ENCODE measurements at regions not wholly inside any gene's neighbourhood (a gene's known extent, or its start where the extent isn't known, plus 50 kb on each side); places are given as distances from the start of the nearest gene placed in this dataset.

DNA sequence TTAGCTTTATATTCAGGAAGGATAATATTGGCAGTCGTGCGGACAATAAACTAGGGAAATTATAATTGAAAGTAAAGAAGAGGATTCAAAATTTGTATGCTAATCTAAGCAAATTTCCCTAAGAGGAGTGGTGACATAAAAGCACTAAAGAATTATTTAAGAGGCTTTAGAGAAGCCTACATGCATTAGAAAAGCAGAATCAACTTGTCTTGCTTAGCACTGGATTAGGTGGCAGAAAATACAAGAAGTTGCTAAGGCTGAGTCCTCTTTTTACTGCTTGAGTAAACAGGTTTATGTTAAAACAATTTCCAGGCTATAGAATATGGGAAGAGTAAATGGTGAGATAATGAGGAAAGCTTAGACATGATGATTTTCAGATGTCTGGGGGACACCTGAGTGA lies 991.5 kb downstream of the PCDH18 start:
- DNase-seq (ENCODE audit: low spot score) = no peak

DNA sequence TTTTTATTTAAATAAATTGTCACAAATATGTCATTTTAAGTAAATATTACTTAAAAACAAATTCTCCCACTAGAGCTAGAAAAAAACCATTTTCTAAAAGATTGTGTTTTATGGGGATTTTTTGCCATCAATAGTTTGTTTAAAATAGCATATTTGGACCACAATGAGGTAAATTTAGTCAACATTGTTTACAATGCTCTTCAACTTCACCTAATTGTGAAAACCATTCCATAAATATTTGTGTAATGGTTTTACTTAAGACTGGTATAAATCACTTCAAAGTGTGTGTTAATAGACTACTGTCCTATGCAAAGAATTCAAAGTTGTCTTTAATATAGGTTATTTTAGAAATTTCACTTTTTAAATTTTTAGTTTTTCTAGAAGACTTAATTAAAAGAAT lies 1004.2 kb downstream of the PCDH18 start:
- no peak for DNase-seq (ENCODE audit: low spot score)

DNA sequence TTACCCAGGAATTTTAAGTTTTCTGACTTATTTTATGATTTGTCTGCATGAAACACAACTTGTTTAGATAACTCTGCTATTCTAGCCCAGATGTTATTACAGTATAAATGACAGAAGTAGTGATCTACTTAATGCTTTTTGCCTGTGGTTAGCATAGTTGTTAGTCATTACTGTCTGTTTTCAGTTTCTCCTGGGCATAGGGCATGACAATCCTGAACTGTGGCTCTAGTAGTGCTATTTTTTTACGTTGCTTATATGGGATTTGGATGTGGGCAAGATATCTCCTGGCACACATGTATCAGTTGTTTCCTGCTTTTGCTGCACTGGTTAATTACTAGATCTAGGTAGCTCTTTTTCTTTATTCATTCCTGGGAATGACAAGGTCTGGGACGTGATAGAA lies 1005.8 kb downstream of the PCDH18 start:
- peak; percentile 79 for DNase-seq (ENCODE audit: low spot score)

- DNase-seq (ENCODE audit: low spot score) = no peak
Measured at GRCh38 chr4:136524039-136524438, 1008.3 kb downstream of the PCDH18 start.

- no peak for DNase-seq (ENCODE audit: low spot score)
Measured at GRCh38 chr4:136516371-136516770, 1015.9 kb downstream of the PCDH18 start.

GRCh38 chr4:136505020-136505419 lies 1027.3 kb downstream of the PCDH18 start:
- peak; percentile 19 for DNase-seq (ENCODE audit: low spot score)

- no peak for DNase-seq (ENCODE audit: low spot score)
Measured at GRCh38 chr4:136495851-136496250, 1036.4 kb downstream of the PCDH18 start.

GRCh38 chr4:136495076-136495475 lies 1037.2 kb downstream of the PCDH18 start:
- DNase-seq (ENCODE audit: low spot score) = no peak

DNA sequence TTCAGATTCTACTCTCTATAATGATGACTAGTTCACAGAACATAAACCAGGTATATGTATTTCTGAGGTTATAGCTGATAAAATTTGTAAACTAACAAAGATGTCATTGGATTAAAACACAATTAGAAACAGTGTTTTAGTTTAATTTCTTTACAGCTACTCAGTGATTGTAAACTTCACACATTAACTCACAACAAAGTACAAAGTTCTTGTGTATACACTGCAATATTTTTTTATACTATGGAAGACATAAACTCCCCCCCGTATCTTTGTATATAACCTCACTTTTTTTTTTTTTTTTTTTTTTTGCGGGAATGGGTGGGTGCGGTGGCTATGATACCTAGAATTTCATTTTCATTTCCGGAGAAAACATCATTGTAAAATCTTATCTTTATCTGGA lies 1043.2 kb downstream of the PCDH18 start:
- no peak for DNase-seq (ENCODE audit: low spot score)

GRCh38 chr4:136484996-136485395 lies 1047.3 kb downstream of the PCDH18 start:
- DNase-seq (ENCODE audit: low spot score) = no peak

DNA sequence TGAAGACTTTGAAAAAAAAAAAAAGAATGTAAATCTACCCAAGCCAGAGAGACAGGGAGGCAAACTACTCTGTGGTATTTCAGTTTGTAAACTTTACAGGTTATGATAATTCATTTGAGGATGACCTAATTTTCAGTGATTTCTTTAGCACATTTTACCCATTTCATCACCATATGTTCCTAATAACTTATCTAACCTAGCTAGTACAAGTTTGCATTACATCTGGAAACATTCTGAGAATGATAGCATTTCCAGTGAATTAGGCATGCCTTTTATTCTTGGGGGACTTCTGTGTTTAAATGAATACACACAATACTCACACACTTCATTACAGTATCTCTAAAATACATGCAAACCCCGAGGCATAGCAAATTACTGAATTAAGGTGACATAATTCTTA lies 1055.5 kb downstream of the PCDH18 start:
- no peak for DNase-seq (ENCODE audit: low spot score)

DNA sequence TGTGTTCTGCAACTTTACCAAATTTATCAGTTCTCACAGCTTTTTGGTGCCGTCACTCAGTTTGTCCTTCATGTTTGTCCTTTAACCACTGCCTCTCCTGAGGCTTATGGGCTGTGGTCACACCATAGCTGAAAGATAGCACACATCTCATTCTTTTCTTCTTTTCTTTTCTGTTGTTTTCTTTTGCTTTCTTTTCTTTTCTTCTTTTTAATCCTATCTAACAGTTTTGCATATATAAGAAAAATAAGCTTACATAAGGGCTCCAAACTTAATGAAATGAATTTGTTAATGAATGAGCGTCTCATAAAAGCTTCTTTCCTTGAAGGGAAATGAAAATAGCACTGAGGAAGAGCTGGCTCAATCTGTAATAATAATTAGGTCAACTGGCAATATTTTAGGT lies 1061.2 kb downstream of the PCDH18 start:
- no peak for DNase-seq (ENCODE audit: low spot score)

DNA sequence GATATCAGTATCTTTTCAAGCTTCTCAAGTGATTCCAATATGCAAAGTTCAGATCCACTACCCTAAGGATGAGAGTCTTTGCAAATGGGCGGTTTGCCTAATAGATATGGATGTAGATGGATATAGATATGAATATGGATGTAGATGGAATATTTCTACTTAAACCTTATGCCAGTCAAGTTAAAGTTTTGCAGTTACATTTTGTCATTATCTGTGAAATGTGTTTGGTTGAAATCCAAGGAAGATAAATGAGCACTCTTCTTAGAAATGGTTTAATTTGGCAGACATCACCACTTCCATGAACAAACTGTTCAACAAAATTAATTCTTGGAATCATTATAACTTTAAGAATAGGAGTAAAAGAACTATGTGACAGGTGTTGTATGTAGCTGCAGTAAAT lies 1066.6 kb downstream of the PCDH18 start:
- DNase-seq (ENCODE audit: low spot score) = no peak

GRCh38 chr4:136463941-136464340 lies 1068.4 kb downstream of the PCDH18 start:
- DNase-seq (ENCODE audit: low spot score) = no peak

DNA sequence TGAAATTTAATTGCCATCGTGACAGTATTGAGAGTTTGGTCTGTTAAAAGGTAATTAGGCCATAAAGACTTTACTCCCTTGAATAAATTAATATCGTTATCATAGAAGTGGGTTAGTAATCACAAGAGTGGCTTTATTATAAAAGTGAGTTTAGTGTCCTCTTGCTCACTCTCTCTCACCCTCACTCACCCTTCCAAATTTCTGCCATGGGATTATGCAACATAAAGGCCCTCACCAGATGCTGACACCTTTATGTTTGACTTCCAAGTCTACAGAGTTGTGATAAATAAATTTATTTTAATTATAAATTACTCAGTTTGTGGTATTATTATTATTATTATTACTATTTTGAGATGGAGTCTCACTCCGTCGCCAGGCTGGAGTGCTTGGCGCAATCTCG lies 1070.8 kb downstream of the PCDH18 start:
- no peak for DNase-seq (ENCODE audit: low spot score)

DNA sequence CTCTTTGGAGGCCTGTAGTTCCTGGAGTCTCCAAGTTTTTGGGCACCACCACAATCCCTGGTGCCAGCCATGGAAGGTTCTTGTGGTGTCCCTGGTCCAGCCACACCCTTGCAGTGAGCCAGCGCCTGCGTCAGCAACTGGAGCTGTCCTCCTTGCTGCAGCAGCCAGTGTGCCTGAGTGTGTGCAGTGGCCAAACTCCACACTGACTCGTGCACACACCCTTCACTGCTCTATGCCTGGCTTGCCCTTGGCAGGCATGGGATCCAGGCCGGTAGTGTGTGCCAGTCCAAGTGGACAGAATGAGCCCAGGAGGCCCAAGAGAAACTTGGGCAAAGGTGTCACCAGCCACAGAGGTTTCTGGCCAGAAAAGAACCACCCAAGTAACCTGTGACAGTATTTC lies 1074.0 kb downstream of the PCDH18 start:
- DNase-seq (ENCODE audit: low spot score) = no peak

GRCh38 chr4:136457577-136457976 lies 1074.7 kb downstream of the PCDH18 start:
- DNase-seq (ENCODE audit: low spot score) = no peak

DNA sequence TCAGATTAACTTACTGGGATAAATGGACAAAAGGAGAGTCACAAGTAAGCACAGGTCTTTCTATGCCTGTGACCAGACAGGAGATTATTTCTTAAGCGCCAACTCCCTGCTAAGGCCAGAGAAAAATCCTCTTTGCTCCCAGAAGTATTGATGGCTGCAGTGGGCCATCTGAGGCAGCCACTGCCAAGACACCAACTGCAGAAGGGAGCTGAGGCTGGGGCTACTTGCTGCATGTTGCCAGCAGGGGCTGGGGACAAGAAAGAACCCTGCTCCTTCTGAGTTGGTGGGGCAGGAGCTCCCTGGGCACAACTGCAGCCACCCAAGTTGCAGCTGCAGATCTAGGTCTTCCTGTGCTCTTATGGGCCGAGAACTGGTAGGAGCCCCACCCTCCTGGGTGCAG lies 1075.3 kb downstream of the PCDH18 start:
- no peak for DNase-seq (ENCODE audit: low spot score)

DNA sequence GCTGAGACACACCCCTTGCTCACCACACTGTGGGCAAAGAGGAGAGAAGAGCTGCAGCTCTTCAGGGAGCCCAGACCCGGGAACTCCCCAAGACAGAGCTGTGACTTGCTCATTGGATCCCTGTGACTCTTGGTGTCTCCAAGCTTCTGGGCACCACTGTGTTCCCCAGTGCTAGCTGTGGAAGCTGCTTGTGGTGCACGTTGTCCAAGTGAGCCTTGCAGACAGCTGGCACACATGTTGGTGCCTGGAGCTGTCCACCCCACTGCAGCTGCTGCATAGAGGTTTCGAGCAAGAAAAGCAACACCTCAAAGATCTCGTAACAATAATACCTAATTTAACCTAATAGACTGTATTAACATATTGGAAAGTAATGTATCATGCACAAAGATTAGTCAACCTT lies 1089.3 kb downstream of the PCDH18 start:
- no peak for DNase-seq (ENCODE audit: low spot score)

- no peak for DNase-seq (ENCODE audit: low spot score)
Measured at GRCh38 chr4:136442447-136442846, 1089.8 kb downstream of the PCDH18 start.

- DNase-seq (ENCODE audit: low spot score) = no peak
Measured at GRCh38 chr4:136441629-136442282, 1090.5 kb downstream of the PCDH18 start.

- DNase-seq (ENCODE audit: low spot score) = no peak
Measured at GRCh38 chr4:136438645-136439044, 1093.6 kb downstream of the PCDH18 start.

- DNase-seq (ENCODE audit: low spot score) = peak; percentile 18
Measured at GRCh38 chr4:136424052-136424451, 1108.2 kb downstream of the PCDH18 start.

GRCh38 chr4:136414981-136415380 lies 1117.3 kb downstream of the PCDH18 start:
- DNase-seq (ENCODE audit: low spot score) = no peak

All from H4 (cell line).